ENCODE measurements at regions not wholly inside any gene's neighbourhood (a gene's known extent, or its start where the extent isn't known, plus 50 kb on each side); places are given as distances from the start of the nearest gene placed in this dataset.

- DNase-seq = no peak
These were observed 194.7 kb upstream of the TLL1 start for GRCh38 chr4:165678236-165678935.

DNA sequence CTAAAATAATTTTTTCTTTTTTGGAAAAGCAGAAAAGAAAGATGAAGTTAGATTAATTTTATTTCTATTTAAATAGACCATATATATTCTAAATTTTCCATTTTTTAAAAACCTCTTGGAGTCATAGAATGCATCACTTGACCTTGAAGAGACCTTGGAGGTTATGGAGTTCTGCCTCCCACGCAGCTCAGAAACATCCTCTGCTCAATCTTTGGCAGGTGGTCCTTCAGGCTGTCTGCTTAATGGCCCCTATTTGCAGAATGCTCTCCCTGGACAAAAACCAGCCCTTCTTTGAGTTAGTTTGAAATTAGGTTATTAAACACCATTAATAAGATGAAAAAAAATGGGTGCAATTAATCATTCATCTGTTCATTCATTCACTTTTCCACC, 194.1 kb upstream of the TLL1 start:
- no peak for DNase-seq

DNA sequence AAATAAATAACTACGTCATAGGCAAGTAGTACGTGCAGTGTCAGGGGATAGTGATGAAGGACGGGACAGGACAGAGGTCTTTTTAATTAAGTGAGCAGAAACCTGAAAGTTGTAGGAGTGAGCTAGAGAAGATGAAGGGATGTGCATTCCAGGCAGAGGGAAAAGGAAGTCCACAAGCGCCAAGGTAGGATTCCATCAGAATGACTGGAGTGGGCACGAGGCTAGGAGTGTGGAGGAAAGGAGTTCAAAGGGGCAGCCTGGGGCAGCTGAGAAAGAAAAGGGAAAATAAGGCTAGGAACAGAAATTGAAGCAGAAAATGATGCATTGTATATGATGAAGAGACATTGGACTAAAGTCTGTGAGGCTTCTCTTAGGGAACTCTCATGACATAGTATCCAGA, 192.2 kb upstream of the TLL1 start:
- no peak for DNase-seq

GRCh38 chr4:165682611-165683010, 190.4 kb upstream of the TLL1 start:
- DNase-seq = no peak

GRCh38 chr4:165684177-165684805, 188.7 kb upstream of the TLL1 start:
- DNase-seq = no peak

DNA sequence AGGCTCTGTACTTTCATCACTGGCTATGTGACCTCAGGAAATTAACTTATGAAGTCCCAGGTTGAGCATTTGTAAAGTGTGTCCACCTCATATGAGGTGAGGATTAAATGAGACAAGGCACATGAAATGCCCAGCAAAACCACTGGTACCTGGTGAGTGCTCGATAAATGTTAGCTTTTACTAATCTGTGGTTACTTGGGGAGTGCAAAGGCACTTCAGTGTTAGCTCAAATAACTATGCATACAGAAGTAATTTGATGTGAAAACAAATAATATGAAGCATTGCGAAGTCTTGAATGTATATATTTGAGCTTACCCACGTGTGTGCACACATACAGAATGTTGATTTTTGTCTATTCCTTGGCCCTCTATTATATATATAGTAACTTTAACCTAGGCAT, 186.3 kb upstream of the TLL1 start:
- DNase-seq = no peak

- no peak for DNase-seq
These were observed 183.9 kb upstream of the TLL1 start for GRCh38 chr4:165689159-165689558.

GRCh38 chr4:165692082-165692481, 181.0 kb upstream of the TLL1 start:
- no peak for DNase-seq

DNA sequence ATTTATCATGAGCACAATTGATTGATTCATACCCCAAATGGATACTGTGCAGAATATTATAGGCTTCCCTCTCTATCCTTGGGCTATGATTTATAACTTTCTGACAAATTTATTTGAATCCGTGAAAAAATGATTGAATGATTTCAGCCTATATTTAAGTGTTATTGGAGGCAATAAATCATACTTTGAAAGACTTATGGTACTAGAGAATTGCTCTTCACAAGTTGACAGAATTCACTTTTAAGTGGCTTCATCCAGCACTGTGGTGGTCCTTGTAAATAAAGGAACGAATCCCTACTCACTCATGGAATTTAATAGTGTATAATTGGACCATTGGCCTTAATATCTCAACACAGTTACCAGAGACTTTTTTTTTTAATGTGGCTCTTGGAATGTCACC, 174.8 kb upstream of the TLL1 start:
- DNase-seq = no peak

DNA sequence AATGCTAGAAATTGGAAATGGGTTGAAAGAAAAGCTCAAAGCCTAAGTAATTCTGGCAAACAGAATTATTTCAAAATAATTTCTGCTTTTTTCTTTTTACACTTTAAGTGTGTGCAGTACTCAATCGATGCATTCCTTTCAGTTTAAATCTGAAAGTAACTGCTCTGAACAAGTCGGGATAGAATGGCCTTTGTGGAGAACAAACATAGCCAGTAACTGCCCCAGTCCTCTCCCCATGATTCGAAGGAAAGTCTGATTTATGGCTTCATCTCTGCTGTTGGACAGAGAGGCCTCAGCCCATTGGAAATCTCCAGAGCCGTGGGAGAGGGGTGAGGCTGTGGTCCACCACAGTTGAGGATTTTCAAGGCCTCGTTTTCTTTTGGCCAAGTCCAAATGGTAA, 174.0 kb upstream of the TLL1 start:
- DNase-seq = no peak

- DNase-seq = no peak
These were observed 172.2 kb upstream of the TLL1 start for GRCh38 chr4:165700855-165701254.

DNA sequence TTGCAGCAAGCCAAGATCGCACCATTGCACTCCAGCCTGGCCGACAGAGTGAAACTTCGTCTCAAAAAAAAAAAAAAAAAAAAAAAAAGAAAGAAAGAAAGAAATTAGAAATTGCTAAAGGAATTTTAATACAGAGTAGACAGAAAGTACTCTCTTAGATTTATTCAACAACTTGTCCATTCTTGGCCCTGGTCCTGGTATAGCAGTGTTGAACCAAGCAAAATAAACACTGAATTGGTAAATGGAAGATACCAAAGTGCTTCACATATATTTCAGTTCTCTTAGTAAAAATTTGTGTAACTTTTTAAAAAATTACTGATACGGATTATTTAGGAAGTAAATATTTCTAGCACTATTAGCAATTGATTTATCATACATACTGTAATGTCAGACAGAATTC, 165.9 kb upstream of the TLL1 start:
- no peak for DNase-seq

DNA sequence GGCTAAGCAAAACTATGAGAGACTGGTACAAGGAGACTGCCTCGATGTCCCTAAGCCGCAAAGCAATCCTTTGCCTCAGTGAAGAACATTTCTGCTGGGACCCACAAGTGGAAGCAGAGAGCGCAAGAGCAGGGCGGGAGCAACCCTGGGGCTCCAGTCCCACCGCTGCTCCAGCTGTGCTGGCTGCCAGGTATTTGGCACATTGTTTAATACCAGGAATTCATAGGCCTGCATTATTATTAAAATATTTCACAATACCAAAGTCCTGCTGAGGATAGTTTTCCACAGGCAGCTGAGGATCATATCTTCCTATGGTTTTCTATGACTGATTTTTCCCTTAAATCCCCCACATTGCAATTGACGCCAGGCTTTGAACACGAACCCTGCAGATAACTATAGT, 163.5 kb upstream of the TLL1 start:
- DNase-seq = no peak

GRCh38 chr4:165709973-165710526, 163.0 kb upstream of the TLL1 start:
- peak; percentile 4 for DNase-seq

DNA sequence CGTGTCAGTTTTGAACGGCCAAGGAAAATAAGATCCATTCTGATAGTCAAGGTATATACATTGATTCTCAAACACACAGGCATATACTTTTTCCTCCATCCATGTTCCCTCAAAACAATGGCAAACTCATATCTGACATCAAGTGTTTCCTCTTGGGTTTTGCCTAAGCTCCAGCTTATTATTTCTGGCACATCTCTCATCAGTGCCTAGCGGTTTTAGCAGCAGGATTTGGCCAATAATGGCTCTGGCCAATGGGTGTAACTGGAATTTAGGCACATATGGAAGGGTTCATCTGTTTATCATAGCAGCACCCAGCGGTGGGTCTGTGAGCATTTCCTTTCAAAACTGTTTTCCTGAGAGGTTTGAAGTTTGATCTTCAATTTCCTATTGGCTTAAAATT, 161.6 kb upstream of the TLL1 start:
- no peak for DNase-seq

GRCh38 chr4:165711912-165712311, 161.1 kb upstream of the TLL1 start:
- DNase-seq = no peak

GRCh38 chr4:165714650-165715049, 158.4 kb upstream of the TLL1 start:
- no peak for DNase-seq

DNA sequence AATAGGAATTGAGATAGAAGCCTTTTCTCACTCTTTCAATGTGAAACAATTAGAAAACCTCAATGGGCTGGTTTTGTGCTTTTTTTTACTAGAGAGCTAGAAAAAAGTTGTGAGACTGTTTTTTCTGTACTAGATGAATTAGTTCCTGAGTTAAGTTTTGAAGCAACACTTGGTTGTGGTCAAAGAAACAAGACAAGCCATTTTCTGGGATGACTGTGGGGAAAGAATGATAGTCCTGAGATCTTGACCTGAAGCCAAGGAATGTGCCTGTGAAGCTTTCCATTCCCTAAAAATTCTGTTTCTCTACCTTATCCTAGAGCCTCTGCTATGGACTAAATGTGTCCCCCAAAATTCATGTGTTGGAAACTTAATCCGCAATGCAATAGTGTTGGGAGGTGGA, 157.8 kb upstream of the TLL1 start:
- DNase-seq = no peak

GRCh38 chr4:165715989-165716388, 157.0 kb upstream of the TLL1 start:
- DNase-seq = no peak

DNA sequence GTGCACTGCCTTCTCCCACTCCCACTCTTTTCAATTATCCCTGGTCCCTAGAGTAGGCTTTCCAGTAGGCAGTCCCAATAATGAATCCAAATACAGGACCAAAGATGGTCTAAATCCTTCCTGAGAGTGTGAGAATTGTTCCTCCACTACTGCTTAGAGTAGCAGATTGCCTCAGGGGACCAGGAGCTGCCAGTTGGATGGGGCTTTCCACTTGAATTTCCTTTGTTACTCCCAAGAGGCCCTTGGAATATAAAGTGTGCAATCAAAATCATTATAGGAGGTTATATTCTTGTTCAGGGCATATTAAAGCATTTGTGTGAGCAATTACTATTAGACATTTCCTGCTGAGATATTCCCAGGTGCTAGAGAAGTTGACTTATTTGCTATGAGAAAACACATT, 156.6 kb upstream of the TLL1 start:
- DNase-seq = peak; percentile 67

DNA sequence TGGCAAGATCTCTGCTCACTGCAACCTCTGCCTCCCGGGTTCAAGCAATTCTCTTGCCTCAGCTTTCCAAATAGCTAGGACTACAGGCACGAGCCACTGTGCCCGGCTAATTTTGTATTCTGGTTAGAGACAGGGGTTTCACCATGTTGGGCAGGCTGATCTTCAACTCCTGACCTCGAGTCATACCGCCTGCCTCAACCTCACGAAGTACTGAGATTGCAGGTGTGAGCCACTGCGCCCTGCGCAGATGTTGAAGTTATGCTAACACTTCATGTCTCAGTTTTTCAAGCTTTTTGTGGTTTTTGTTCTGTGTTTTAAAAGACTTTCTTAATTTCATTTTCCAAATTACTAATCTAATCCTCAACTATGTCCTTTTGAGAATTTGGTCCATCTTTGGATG, 154.4 kb upstream of the TLL1 start:
- no peak for DNase-seq

DNA sequence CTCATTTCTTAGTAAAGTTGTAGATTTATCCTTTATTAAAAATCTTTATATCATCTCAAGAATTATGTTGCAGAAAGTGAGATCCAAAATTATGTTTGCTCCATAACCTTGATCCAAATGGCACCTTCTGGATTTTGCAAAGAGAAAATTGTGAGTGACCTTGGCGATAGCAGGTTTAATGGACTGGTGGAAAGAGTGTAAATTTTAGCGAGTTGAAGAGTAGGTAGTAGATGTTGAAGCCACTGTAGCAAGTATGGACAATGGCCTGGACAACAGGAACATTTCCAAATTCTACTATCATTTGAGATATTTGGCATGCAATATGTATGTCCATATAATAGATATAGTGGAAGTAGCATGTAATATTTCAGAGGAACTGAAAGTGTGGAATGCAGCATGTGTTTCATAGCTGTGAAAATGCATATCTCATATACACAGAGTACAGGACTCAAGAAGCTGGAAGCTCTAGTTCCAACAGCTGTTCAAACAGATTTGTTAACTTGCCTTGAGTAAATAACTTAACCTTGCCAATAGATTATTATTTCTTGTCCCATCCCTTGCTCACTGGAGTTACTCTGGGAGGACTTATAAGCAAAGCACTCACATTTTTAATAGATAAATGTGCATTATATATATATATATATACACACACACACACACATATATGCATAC, 152.5 kb upstream of the TLL1 start:
- DNase-seq = peak; percentile 3

DNA sequence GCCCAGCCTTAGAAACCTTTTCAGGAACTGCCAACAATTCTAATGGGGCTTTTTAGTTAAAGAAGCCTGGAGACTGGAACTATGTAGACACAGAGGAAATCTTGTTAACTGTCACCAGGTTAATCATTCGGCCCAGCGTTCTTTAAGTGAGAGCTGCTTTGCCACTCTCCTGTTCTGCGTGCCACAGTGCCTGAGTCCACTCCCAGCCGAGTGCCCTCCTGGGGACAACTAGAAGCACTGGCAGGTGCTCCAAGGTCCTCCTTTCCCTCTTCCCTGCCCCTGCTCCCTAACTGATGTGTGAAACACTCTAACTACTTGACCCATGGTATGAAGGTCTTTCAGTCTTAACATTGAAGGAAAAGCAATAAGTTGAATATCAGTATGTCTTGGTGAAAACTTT, 151.2 kb upstream of the TLL1 start:
- DNase-seq = no peak

Measured in NCI-H2171 treated with DMSO at 0.1 percent for 48 hours (cell line).